ENCODE measurements at regions not wholly inside any gene's neighbourhood (a gene's known extent, or its start where the extent isn't known, plus 50 kb on each side); places are given as distances from the start of the nearest gene placed in this dataset.

- H3K4me3 Mint-ChIP-seq (ENCODE audit: low read depth, unreplicated experiment): peak overlapping the region; percentile 18
- BruUV-seq (replicated peaks): no TSS peak
- H3K9me3 Mint-ChIP-seq (ENCODE audit: low read depth, unreplicated experiment): no peaks in the 10 kb centered on the region
- H3K4me1 Mint-ChIP-seq (ENCODE audit: low read depth, unreplicated experiment): peaks cover 62% of the 10 kb centered on the region
- peak; percentile 17 for DNase-seq
- peak overlapping the region; percentile 98 for H3K27ac Mint-ChIP-seq (ENCODE audit: unreplicated experiment)
- peaks cover 18% of the 10 kb centered on the region for H3K36me3 Mint-ChIP-seq (ENCODE audit: insufficient read depth, unreplicated experiment)
- H3K27me3 Mint-ChIP-seq (ENCODE audit: unreplicated experiment): no peaks in the 10 kb centered on the region
- CTCF ChIA-PET: interaction anchor here (0.7 kb wide), 1 partner anchor 493 kb away, joined by 5 read pairs; no protein-coding TSS in a partner anchor
- intact Hi-C loops (cut with micrococcal nuclease; ENCODE audit: unreplicated experiment): loop anchor here (2.0 to 10.0 kb wide), 2 partner anchors 200 to 396 kb away; no protein-coding TSS in a partner anchor
- TF ChIP-seq CTCF (IDR thresholded peaks at IDR 0.05; ENCODE audit: unreplicated experiment): no peak
Observed at GRCh38 chr5:57695179-57695578, 212.6 kb upstream of the ACTBL2 start.

GRCh38 chr5:57693488-57694305, 211.1 kb upstream of the ACTBL2 start:
- Mint-ChIP-seq H3K27me3 (ENCODE audit: unreplicated experiment) (no peaks in the 10 kb centered on the region), H3K9me3 (ENCODE audit: low read depth, unreplicated experiment) (peaks cover 6% of the 10 kb centered on the region), H3K27ac (ENCODE audit: unreplicated experiment) (peak overlapping the region; percentile 98), H3K4me1 (ENCODE audit: low read depth, unreplicated experiment) (peaks cover 53% of the 10 kb centered on the region), H3K4me3 (ENCODE audit: low read depth, unreplicated experiment) (peak overlapping the region; percentile 71), H3K36me3 (ENCODE audit: insufficient read depth, unreplicated experiment) (peaks cover 18% of the 10 kb centered on the region)
- TF ChIP-seq CTCF (IDR thresholded peaks at IDR 0.05; ENCODE audit: unreplicated experiment): no peak
- DNase-seq: peak; percentile 8
- no TSS peak for BruUV-seq (replicated peaks)
- intact Hi-C loops (cut with micrococcal nuclease; ENCODE audit: unreplicated experiment): loop anchor here (2.0 to 10.0 kb wide), 6 partner anchors 85 to 769 kb away; partner anchors contain the start of gene PLK2
- CTCF ChIA-PET: interaction anchor here (0.5 to 1.2 kb wide), 3 partner anchors 11 to 1728 kb away, joined by 3 to 5 read pairs (median 4); no protein-coding TSS in a partner anchor

GRCh38 chr5:57692582-57693487, 210.2 kb upstream of the ACTBL2 start:
- H3K4me3 Mint-ChIP-seq (ENCODE audit: low read depth, unreplicated experiment): peak overlapping the region; percentile 71
- no TSS peak for BruUV-seq (replicated peaks)
- no peaks in the 10 kb centered on the region for H3K27me3 Mint-ChIP-seq (ENCODE audit: unreplicated experiment)
- intact Hi-C loops (cut with micrococcal nuclease; ENCODE audit: unreplicated experiment): loop anchor here (2.0 to 10.0 kb wide), 5 partner anchors 86 to 769 kb away; partner anchors contain the start of gene PLK2
- H3K27ac Mint-ChIP-seq (ENCODE audit: unreplicated experiment): peak overlapping the region; percentile 98
- peaks cover 6% of the 10 kb centered on the region for H3K9me3 Mint-ChIP-seq (ENCODE audit: low read depth, unreplicated experiment)
- H3K36me3 Mint-ChIP-seq (ENCODE audit: insufficient read depth, unreplicated experiment): peaks cover 18% of the 10 kb centered on the region
- CTCF ChIA-PET: interaction anchor here (0.5 to 1.2 kb wide), 3 partner anchors 11 to 1727 kb away, joined by 3 to 5 read pairs (median 4); no protein-coding TSS in a partner anchor
- peaks cover 51% of the 10 kb centered on the region for H3K4me1 Mint-ChIP-seq (ENCODE audit: low read depth, unreplicated experiment)
- no peak for TF ChIP-seq CTCF (IDR thresholded peaks at IDR 0.05; ENCODE audit: unreplicated experiment)
- peak; percentile 86 for DNase-seq

- Mint-ChIP-seq H3K27me3 (ENCODE audit: unreplicated experiment) (no peaks in the 10 kb centered on the region), H3K4me1 (ENCODE audit: low read depth, unreplicated experiment) (peaks cover 42% of the 10 kb centered on the region), H3K27ac (ENCODE audit: unreplicated experiment) (no peak overlapping the region), H3K4me3 (ENCODE audit: low read depth, unreplicated experiment) (no peak overlapping the region), H3K9me3 (ENCODE audit: low read depth, unreplicated experiment) (peaks cover 6% of the 10 kb centered on the region), H3K36me3 (ENCODE audit: insufficient read depth, unreplicated experiment) (peaks cover 18% of the 10 kb centered on the region)
- TF ChIP-seq CTCF (IDR thresholded peaks at IDR 0.05; ENCODE audit: unreplicated experiment): no peak
- CTCF ChIA-PET: interaction anchor here (0.8 kb wide), 1 partner anchor 234 kb away, joined by 3 read pairs; no protein-coding TSS in a partner anchor
- DNase-seq: no peak
- no TSS peak for BruUV-seq (replicated peaks)
- intact Hi-C loops (cut with micrococcal nuclease; ENCODE audit: unreplicated experiment): loop anchor here (5.0 to 10.0 kb wide), 4 partner anchors 147 to 772 kb away; partner anchors contain the start of gene PLK2
Observed at GRCh38 chr5:57690724-57691123, 208.1 kb upstream of the ACTBL2 start.
